RWPE1 (cell line): ENCODE measurements at regions not wholly inside any gene's neighbourhood (a gene's known extent, or its start where the extent isn't known, plus 50 kb on each side); places are given as distances from the start of the nearest gene placed in this dataset.

Experiments
- CTCF ChIA-PET: fragments of 350-600 bp; sonication (Branson Sonifier 250); formaldehyde crosslinking; extraction: SDS; loops from one replicate; lab custom pipeline; 2021; lab: Yijun Ruan, JAX
- POLR2A ChIA-PET: fragments of 400-600 bp; formaldehyde crosslinking; extraction: SDS; loops from one replicate; lab custom pipeline; 2020; ENCODE audit warnings: antibody characterized with exemption; ENCODE audit not compliant: low non-redundant PET; lab: Yijun Ruan, JAX
- DNase-seq: peaks from one replicate; pipeline ENCODE4 v3.0.0; 2012; ENCODE audit warnings: low spot score
- H3K27ac ChIP-seq: fragments of 450-650 bp; 2 replicates; pipeline ENCODE4 v1.5.1; 2017
- CTCF ChIP-seq: fragments of 450-650 bp; conservative IDR thresholded peaks from 2 replicates; pipeline ENCODE4 v1.5.1; 2017; ENCODE audit warnings: low read depth, mild to moderate bottlenecking

GRCh38 chr4:177070533-177071058 is 239.1 kb upstream of the NEIL3 start:
- H3K27ac ChIP-seq: no peak overlapping the region
- POLR2A ChIA-PET: no interaction called here
- CTCF ChIA-PET: interaction anchor here (0.6 to 1.2 kb wide), 2 partner anchors 38 to 265 kb away, joined by 3 read pairs; no protein-coding TSS in a partner anchor
- TF ChIP-seq CTCF: no peak
- no peak for DNase-seq

GRCh38 chr4:177077095-177077971 is 232.3 kb upstream of the NEIL3 start:
- no peak overlapping the region for H3K27ac ChIP-seq
- no peak for DNase-seq
- TF ChIP-seq CTCF: no peak
- CTCF ChIA-PET: interaction anchor here (1.0 kb wide), 1 partner anchor 30 kb away, joined by 3 read pairs; no protein-coding TSS in a partner anchor
- POLR2A ChIA-PET: no interaction called here

GRCh38 chr4:177079327-177079726 is 230.3 kb upstream of the NEIL3 start:
- H3K27ac ChIP-seq: no peak overlapping the region
- POLR2A ChIA-PET: no interaction called here
- DNase-seq: no peak
- CTCF ChIA-PET: interaction anchor here (0.6 to 0.7 kb wide), 2 partner anchors 49 to 363 kb away, joined by 3 read pairs; no protein-coding TSS in a partner anchor
- TF ChIP-seq CTCF: no peak

GRCh38 chr4:177080388-177080787 is 229.3 kb upstream of the NEIL3 start:
- no peak overlapping the region for H3K27ac ChIP-seq
- CTCF ChIA-PET: no interaction called here

GRCh38 chr4:177087060-177087459 is 222.6 kb upstream of the NEIL3 start:
- no peak overlapping the region for H3K27ac ChIP-seq
- POLR2A ChIA-PET: no interaction called here
- no peak for DNase-seq
- no peak for TF ChIP-seq CTCF
- CTCF ChIA-PET: no interaction called here

More at GRCh38 chr4:177080388-177080787, 229.3 kb upstream of the NEIL3 start:
- POLR2A ChIA-PET: no interaction called here
- no peak for DNase-seq
- TF ChIP-seq CTCF: no peak

GRCh38 chr4:177087499-177087898 is 222.2 kb upstream of the NEIL3 start:
- DNase-seq: no peak
- no peak for TF ChIP-seq CTCF
- H3K27ac ChIP-seq: no peak overlapping the region
- ChIA-PET POLR2A (no interaction called here), CTCF (no interaction called here)
